ENCODE measurements at regions not wholly inside any gene's neighbourhood (a gene's known extent, or its start where the extent isn't known, plus 50 kb on each side); places are given as distances from the start of the nearest gene placed in this dataset.

GRCh38 chr2:122129399-122129798 is 373.9 kb downstream of the TSN start:
- H3K4me3 Mint-ChIP-seq (ENCODE audit: unreplicated experiment), result no peak overlapping the region
- H3K27me3 ChIP-seq (ENCODE audit: insufficient read depth, low read length), result no peaks in the 10 kb centered on the region
- H3K4me3 ChIP-seq (ENCODE audit: insufficient read depth, low read depth, low read length), result no peak overlapping the region
- no peak overlapping the region for H3K27ac Mint-ChIP-seq (ENCODE audit: unreplicated experiment)
- DNase-seq (ENCODE audit: low read depth) (no peak), FAIRE-seq (no peak)
- no peaks in the 10 kb centered on the region for H4K20me1 ChIP-seq (ENCODE audit: insufficient read depth, low read length)
- peaks cover 3% of the 10 kb centered on the region for H3K36me3 Mint-ChIP-seq (ENCODE audit: low read depth, unreplicated experiment)
- H3K27ac ChIP-seq (ENCODE audit: low read depth, low read length), result no peak overlapping the region
- no peaks in the 10 kb centered on the region for H3K36me3 ChIP-seq (ENCODE audit: insufficient read depth, low read length)
- H3K4me2 ChIP-seq (ENCODE audit: low read length), result no peak overlapping the region
- no peaks in the 10 kb centered on the region for H3K9me3 ChIP-seq (ENCODE audit: insufficient read depth, low read depth, low read length)
- H3K79me2 ChIP-seq (ENCODE audit: insufficient read depth, low read length), result no peaks in the 10 kb centered on the region
- no peak overlapping the region for H3K9ac ChIP-seq (ENCODE audit: low read length)
- H2AFZ ChIP-seq (ENCODE audit: low read depth, low read length), result no peak overlapping the region
- no peaks in the 10 kb centered on the region for H3K4me1 ChIP-seq (ENCODE audit: insufficient read depth, low read length)
- H3K27me3 Mint-ChIP-seq (ENCODE audit: low read depth, unreplicated experiment), result peaks cover 3% of the 10 kb centered on the region
- peaks cover 34% of the 10 kb centered on the region for H3K9me3 Mint-ChIP-seq (ENCODE audit: unreplicated experiment)
- no peaks in the 10 kb centered on the region for H3K4me1 Mint-ChIP-seq (ENCODE audit: low read depth, unreplicated experiment)
- TF ChIP-seq EZH2 (IDR thresholded peaks at IDR 0.05; ENCODE audit: insufficient read depth, low read length) (no peak), CTCF (IDR thresholded peaks at IDR 0.05; ENCODE audit: insufficient read depth, low read depth, low read length) (no peak)

DNA sequence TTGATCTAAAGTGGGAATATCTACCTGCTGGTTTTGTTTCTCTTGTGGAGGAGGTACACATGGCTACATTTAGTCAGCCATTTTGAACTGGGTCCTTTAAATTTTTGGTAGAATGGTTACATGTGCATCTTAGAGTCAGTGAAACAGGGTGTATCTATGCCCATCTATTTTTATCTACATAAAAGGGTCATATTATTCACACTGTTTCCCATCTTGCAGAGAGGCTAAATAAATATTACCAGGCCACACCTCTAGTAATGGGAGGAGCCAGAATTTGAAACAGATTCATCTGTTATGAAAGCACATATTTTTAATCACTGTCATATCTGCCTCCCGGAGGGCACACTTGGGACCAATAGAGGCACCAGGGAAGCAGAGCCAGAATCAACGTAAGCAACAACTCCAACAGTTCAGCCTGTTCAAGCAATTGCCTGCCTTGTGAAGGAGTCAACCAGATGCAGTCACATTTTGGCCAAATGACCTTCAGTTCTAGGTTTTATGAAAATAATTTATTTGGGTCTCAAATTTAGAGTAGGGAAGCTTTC is 376.8 kb downstream of the TSN start:
- Histone ChIP-seq H3K27me3 (ENCODE audit: insufficient read depth, low read length) (no peaks in the 10 kb centered on the region), H3K9ac (ENCODE audit: low read length) (no peak overlapping the region), H2AFZ (ENCODE audit: low read depth, low read length) (no peak overlapping the region), H3K4me1 (ENCODE audit: insufficient read depth, low read length) (no peaks in the 10 kb centered on the region), H4K20me1 (ENCODE audit: insufficient read depth, low read length) (no peaks in the 10 kb centered on the region), H3K79me2 (ENCODE audit: insufficient read depth, low read length) (no peaks in the 10 kb centered on the region), H3K4me3 (ENCODE audit: insufficient read depth, low read depth, low read length) (no peak overlapping the region), H3K36me3 (ENCODE audit: insufficient read depth, low read length) (no peaks in the 10 kb centered on the region), H3K27ac (ENCODE audit: low read depth, low read length) (no peak overlapping the region), H3K9me3 (ENCODE audit: insufficient read depth, low read depth, low read length) (no peaks in the 10 kb centered on the region), H3K4me2 (ENCODE audit: low read length) (no peak overlapping the region)
- Mint-ChIP-seq H3K27ac (ENCODE audit: unreplicated experiment) (no peak overlapping the region), H3K27me3 (ENCODE audit: low read depth, unreplicated experiment) (peaks cover 2% of the 10 kb centered on the region), H3K4me3 (ENCODE audit: unreplicated experiment) (no peak overlapping the region), H3K4me1 (ENCODE audit: low read depth, unreplicated experiment) (no peaks in the 10 kb centered on the region), H3K36me3 (ENCODE audit: low read depth, unreplicated experiment) (peaks cover 3% of the 10 kb centered on the region), H3K9me3 (ENCODE audit: unreplicated experiment) (peaks cover 32% of the 10 kb centered on the region)
- no peak for DNase-seq (ENCODE audit: low read depth)
- no peak for FAIRE-seq
- no peak for TF ChIP-seq EZH2 (IDR thresholded peaks at IDR 0.05; ENCODE audit: insufficient read depth, low read length)
- no peak for TF ChIP-seq CTCF (IDR thresholded peaks at IDR 0.05; ENCODE audit: insufficient read depth, low read depth, low read length)

GRCh38 chr2:122135021-122135937 is 379.8 kb downstream of the TSN start:
- Histone ChIP-seq H3K27me3 (ENCODE audit: insufficient read depth, low read length) (no peaks in the 10 kb centered on the region), H2AFZ (ENCODE audit: low read depth, low read length) (no peak overlapping the region), H3K27ac (ENCODE audit: low read depth, low read length) (no peak overlapping the region), H3K4me3 (ENCODE audit: insufficient read depth, low read depth, low read length) (no peak overlapping the region), H3K9ac (ENCODE audit: low read length) (no peak overlapping the region), H3K79me2 (ENCODE audit: insufficient read depth, low read length) (no peaks in the 10 kb centered on the region), H3K9me3 (ENCODE audit: insufficient read depth, low read depth, low read length) (no peaks in the 10 kb centered on the region), H4K20me1 (ENCODE audit: insufficient read depth, low read length) (no peaks in the 10 kb centered on the region), H3K36me3 (ENCODE audit: insufficient read depth, low read length) (no peaks in the 10 kb centered on the region), H3K4me2 (ENCODE audit: low read length) (no peak overlapping the region), H3K4me1 (ENCODE audit: insufficient read depth, low read length) (no peaks in the 10 kb centered on the region)
- FAIRE-seq (no peak), DNase-seq (ENCODE audit: low read depth) (no peak)
- no peak overlapping the region for H3K4me3 Mint-ChIP-seq (ENCODE audit: unreplicated experiment)
- H3K36me3 Mint-ChIP-seq (ENCODE audit: low read depth, unreplicated experiment), result peaks cover 3% of the 10 kb centered on the region
- H3K27ac Mint-ChIP-seq (ENCODE audit: unreplicated experiment), result no peak overlapping the region
- TF ChIP-seq EZH2 (IDR thresholded peaks at IDR 0.05; ENCODE audit: insufficient read depth, low read length), result no peak
- no peak for TF ChIP-seq CTCF (IDR thresholded peaks at IDR 0.05; ENCODE audit: insufficient read depth, low read depth, low read length)
- no peaks in the 10 kb centered on the region for H3K4me1 Mint-ChIP-seq (ENCODE audit: low read depth, unreplicated experiment)
- peaks cover 23% of the 10 kb centered on the region for H3K9me3 Mint-ChIP-seq (ENCODE audit: unreplicated experiment)
- peaks cover 2% of the 10 kb centered on the region for H3K27me3 Mint-ChIP-seq (ENCODE audit: low read depth, unreplicated experiment)
